ENCODE measurements at regions not wholly inside any gene's neighbourhood (a gene's known extent, or its start where the extent isn't known, plus 50 kb on each side); places are given as distances from the start of the nearest gene placed in this dataset.
"Not testable (repeated sequence)": the region's sequence is repeated elsewhere in the genome, so short reads cannot be mapped to it uniquely, and the experiment has no call there.

GRCh38 chr15:24101503-24101902, 414.4 kb upstream of the NDN start:
- H3K9me3 ChIP-seq (ENCODE audit: control insufficient read depth in 5 of 5, low read length in 5 of 5); H3K4me1 ChIP-seq (ENCODE audit: control insufficient read depth in 5 of 5, insufficient read depth in 5 of 5, low read length in 5 of 5); H3K27me3 ChIP-seq (ENCODE audit: control insufficient read depth in 5 of 5, insufficient read depth in 4 of 5, low read length in 5 of 5); H3K4me3 ChIP-seq (ENCODE audit: low read depth in 1 of 5, low read length in 5 of 5); H3K27ac ChIP-seq (ENCODE audit: low read depth, low read length); H3K36me3 ChIP-seq (ENCODE audit: control insufficient read depth in 5 of 5, insufficient read depth in 5 of 5, low read length in 5 of 5); H3K9ac ChIP-seq (ENCODE audit: low read length in 5 of 5): not testable (repeated sequence)

GRCh38 chr15:24107524-24107923, 420.4 kb upstream of the NDN start:
- not testable (repeated sequence) for H3K36me3 ChIP-seq (ENCODE audit: control insufficient read depth in 5 of 5, insufficient read depth in 5 of 5, low read length in 5 of 5)

GRCh38 chr15:24107948-24108347, 420.8 kb upstream of the NDN start:
- not testable (repeated sequence) for H3K36me3 ChIP-seq (ENCODE audit: control insufficient read depth in 5 of 5, insufficient read depth in 5 of 5, low read length in 5 of 5); H3K4me1 ChIP-seq (ENCODE audit: control insufficient read depth in 5 of 5, insufficient read depth in 5 of 5, low read length in 5 of 5); H3K27me3 ChIP-seq (ENCODE audit: control insufficient read depth in 5 of 5, insufficient read depth in 4 of 5, low read length in 5 of 5); H3K27ac ChIP-seq (ENCODE audit: low read depth, low read length); H3K9me3 ChIP-seq (ENCODE audit: control insufficient read depth in 5 of 5, low read length in 5 of 5); H3K9ac ChIP-seq (ENCODE audit: low read length in 5 of 5); H3K4me3 ChIP-seq (ENCODE audit: low read depth in 1 of 5, low read length in 5 of 5)

More at GRCh38 chr15:24107524-24107923, 420.4 kb upstream of the NDN start:
- not testable (repeated sequence) for H3K27me3 ChIP-seq (ENCODE audit: control insufficient read depth in 5 of 5, insufficient read depth in 4 of 5, low read length in 5 of 5); H3K9me3 ChIP-seq (ENCODE audit: control insufficient read depth in 5 of 5, low read length in 5 of 5); H3K27ac ChIP-seq (ENCODE audit: low read depth, low read length); H3K9ac ChIP-seq (ENCODE audit: low read length in 5 of 5); H3K4me3 ChIP-seq (ENCODE audit: low read depth in 1 of 5, low read length in 5 of 5); H3K4me1 ChIP-seq (ENCODE audit: control insufficient read depth in 5 of 5, insufficient read depth in 5 of 5, low read length in 5 of 5)

GRCh38 chr15:24108349-24108748, 421.2 kb upstream of the NDN start:
- H3K4me3 ChIP-seq (ENCODE audit: low read depth in 1 of 5, low read length in 5 of 5); H3K27ac ChIP-seq (ENCODE audit: low read depth, low read length); H3K9me3 ChIP-seq (ENCODE audit: control insufficient read depth in 5 of 5, low read length in 5 of 5); H3K4me1 ChIP-seq (ENCODE audit: control insufficient read depth in 5 of 5, insufficient read depth in 5 of 5, low read length in 5 of 5); H3K36me3 ChIP-seq (ENCODE audit: control insufficient read depth in 5 of 5, insufficient read depth in 5 of 5, low read length in 5 of 5); H3K27me3 ChIP-seq (ENCODE audit: control insufficient read depth in 5 of 5, insufficient read depth in 4 of 5, low read length in 5 of 5); H3K9ac ChIP-seq (ENCODE audit: low read length in 5 of 5): not testable (repeated sequence)

- H3K9ac ChIP-seq (ENCODE audit: low read length in 5 of 5); H3K27me3 ChIP-seq (ENCODE audit: control insufficient read depth in 5 of 5, insufficient read depth in 4 of 5, low read length in 5 of 5); H3K27ac ChIP-seq (ENCODE audit: low read depth, low read length); H3K4me1 ChIP-seq (ENCODE audit: control insufficient read depth in 5 of 5, insufficient read depth in 5 of 5, low read length in 5 of 5); H3K36me3 ChIP-seq (ENCODE audit: control insufficient read depth in 5 of 5, insufficient read depth in 5 of 5, low read length in 5 of 5); H3K9me3 ChIP-seq (ENCODE audit: control insufficient read depth in 5 of 5, low read length in 5 of 5); H3K4me3 ChIP-seq (ENCODE audit: low read depth in 1 of 5, low read length in 5 of 5): not testable (repeated sequence)
Measured at GRCh38 chr15:24139622-24140021, 452.5 kb upstream of the NDN start.

GRCh38 chr15:24145070-24145469, 458.0 kb upstream of the NDN start:
- H3K4me3 ChIP-seq (ENCODE audit: low read depth in 1 of 5, low read length in 5 of 5); H3K9ac ChIP-seq (ENCODE audit: low read length in 5 of 5); H3K4me1 ChIP-seq (ENCODE audit: control insufficient read depth in 5 of 5, insufficient read depth in 5 of 5, low read length in 5 of 5); H3K27me3 ChIP-seq (ENCODE audit: control insufficient read depth in 5 of 5, insufficient read depth in 4 of 5, low read length in 5 of 5); H3K27ac ChIP-seq (ENCODE audit: low read depth, low read length); H3K36me3 ChIP-seq (ENCODE audit: control insufficient read depth in 5 of 5, insufficient read depth in 5 of 5, low read length in 5 of 5); H3K9me3 ChIP-seq (ENCODE audit: control insufficient read depth in 5 of 5, low read length in 5 of 5): not testable (repeated sequence)

GRCh38 chr15:24146251-24146650, 459.1 kb upstream of the NDN start:
- Histone ChIP-seq H3K27me3 (ENCODE audit: control insufficient read depth in 5 of 5, insufficient read depth in 4 of 5, low read length in 5 of 5) (no peaks in the 10 kb centered on the region), H3K4me1 (ENCODE audit: control insufficient read depth in 5 of 5, insufficient read depth in 5 of 5, low read length in 5 of 5) (no peaks in the 10 kb centered on the region), H3K9ac (ENCODE audit: low read length in 5 of 5) (no peak overlapping the region), H3K9me3 (ENCODE audit: control insufficient read depth in 5 of 5, low read length in 5 of 5) (no peaks in the 10 kb centered on the region), H3K36me3 (ENCODE audit: control insufficient read depth in 5 of 5, insufficient read depth in 5 of 5, low read length in 5 of 5) (no peaks in the 10 kb centered on the region), H3K4me3 (ENCODE audit: low read depth in 1 of 5, low read length in 5 of 5) (no peak overlapping the region), H3K27ac (ENCODE audit: low read depth, low read length) (no peak overlapping the region)

- Histone ChIP-seq H3K9ac (ENCODE audit: low read length in 5 of 5) (no peak overlapping the region), H3K4me3 (ENCODE audit: low read depth in 1 of 5, low read length in 5 of 5) (no peak overlapping the region), H3K4me1 (ENCODE audit: control insufficient read depth in 5 of 5, insufficient read depth in 5 of 5, low read length in 5 of 5) (no peaks in the 10 kb centered on the region), H3K9me3 (ENCODE audit: control insufficient read depth in 5 of 5, low read length in 5 of 5) (no peaks in the 10 kb centered on the region), H3K27me3 (ENCODE audit: control insufficient read depth in 5 of 5, insufficient read depth in 4 of 5, low read length in 5 of 5) (no peaks in the 10 kb centered on the region), H3K36me3 (ENCODE audit: control insufficient read depth in 5 of 5, insufficient read depth in 5 of 5, low read length in 5 of 5) (no peaks in the 10 kb centered on the region), H3K27ac (ENCODE audit: low read depth, low read length) (no peak overlapping the region)
Measured at GRCh38 chr15:24150542-24150941, 463.4 kb upstream of the NDN start.

GRCh38 chr15:24158306-24158705, 471.2 kb upstream of the NDN start:
- H3K27me3 ChIP-seq (ENCODE audit: control insufficient read depth in 5 of 5, insufficient read depth in 4 of 5, low read length in 5 of 5); H3K4me1 ChIP-seq (ENCODE audit: control insufficient read depth in 5 of 5, insufficient read depth in 5 of 5, low read length in 5 of 5); H3K36me3 ChIP-seq (ENCODE audit: control insufficient read depth in 5 of 5, insufficient read depth in 5 of 5, low read length in 5 of 5); H3K9ac ChIP-seq (ENCODE audit: low read length in 5 of 5); H3K27ac ChIP-seq (ENCODE audit: low read depth, low read length); H3K9me3 ChIP-seq (ENCODE audit: control insufficient read depth in 5 of 5, low read length in 5 of 5); H3K4me3 ChIP-seq (ENCODE audit: low read depth in 1 of 5, low read length in 5 of 5): not testable (repeated sequence)

- H3K9me3 ChIP-seq (ENCODE audit: control insufficient read depth in 5 of 5, low read length in 5 of 5); H3K9ac ChIP-seq (ENCODE audit: low read length in 5 of 5); H3K27ac ChIP-seq (ENCODE audit: low read depth, low read length); H3K27me3 ChIP-seq (ENCODE audit: control insufficient read depth in 5 of 5, insufficient read depth in 4 of 5, low read length in 5 of 5); H3K36me3 ChIP-seq (ENCODE audit: control insufficient read depth in 5 of 5, insufficient read depth in 5 of 5, low read length in 5 of 5); H3K4me1 ChIP-seq (ENCODE audit: control insufficient read depth in 5 of 5, insufficient read depth in 5 of 5, low read length in 5 of 5); H3K4me3 ChIP-seq (ENCODE audit: low read depth in 1 of 5, low read length in 5 of 5): not testable (repeated sequence)
Measured at GRCh38 chr15:24165512-24165911, 478.4 kb upstream of the NDN start.

GRCh38 chr15:24202297-24202696, 473.3 kb upstream of the NPAP1 start:
- H3K27ac ChIP-seq (ENCODE audit: low read depth, low read length); H3K9me3 ChIP-seq (ENCODE audit: control insufficient read depth in 5 of 5, low read length in 5 of 5); H3K4me3 ChIP-seq (ENCODE audit: low read depth in 1 of 5, low read length in 5 of 5); H3K4me1 ChIP-seq (ENCODE audit: control insufficient read depth in 5 of 5, insufficient read depth in 5 of 5, low read length in 5 of 5); H3K9ac ChIP-seq (ENCODE audit: low read length in 5 of 5); H3K36me3 ChIP-seq (ENCODE audit: control insufficient read depth in 5 of 5, insufficient read depth in 5 of 5, low read length in 5 of 5); H3K27me3 ChIP-seq (ENCODE audit: control insufficient read depth in 5 of 5, insufficient read depth in 4 of 5, low read length in 5 of 5): not testable (repeated sequence)
